Stimulated activated CD8-positive, alpha-beta memory T cell treated with anti-CD3 and anti-CD28 coated beads, Interleukin-7, amount 100 ng/mL, for 4 hours (primary cell): ENCODE measurements at regions not wholly inside any gene's neighbourhood (a gene's known extent, or its start where the extent isn't known, plus 50 kb on each side); places are given as distances from the start of the nearest gene placed in this dataset.
A peak's percentile ranks its signal among the peaks of the same experiment; 100 is the strongest.
"Not testable (repeated sequence)": the region's sequence is repeated elsewhere in the genome, so short reads cannot be mapped to it uniquely, and the experiment has no call there.

Experiments used
- DNase-seq, 2 donors: peaks; one replicate each; pipeline ENCODE4 v3.0.0-alpha.2; 2020; ENCODE audit warnings: low read depth in 2 of 2

DNA sequence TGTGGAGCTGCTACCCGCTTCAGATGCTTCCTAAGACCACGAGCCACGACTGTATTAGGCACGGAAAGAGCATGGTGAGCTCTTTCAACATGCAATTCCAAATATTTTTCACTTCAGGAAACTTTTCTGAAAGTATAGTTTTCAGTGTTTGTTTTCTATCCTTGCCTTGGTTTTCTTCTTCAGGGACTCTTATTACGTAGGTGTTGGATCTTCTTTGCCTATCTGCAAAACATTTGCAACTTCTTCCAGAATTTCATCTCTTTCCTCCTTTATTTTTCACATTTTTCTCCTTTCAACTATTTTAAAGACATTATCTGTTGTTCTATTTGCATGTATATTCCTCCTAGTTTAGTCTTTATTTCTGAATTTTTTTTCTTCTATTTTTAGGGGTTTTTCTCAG, 148.9 kb upstream of the LSM14A start:
- DNase-seq = no peak

DNA sequence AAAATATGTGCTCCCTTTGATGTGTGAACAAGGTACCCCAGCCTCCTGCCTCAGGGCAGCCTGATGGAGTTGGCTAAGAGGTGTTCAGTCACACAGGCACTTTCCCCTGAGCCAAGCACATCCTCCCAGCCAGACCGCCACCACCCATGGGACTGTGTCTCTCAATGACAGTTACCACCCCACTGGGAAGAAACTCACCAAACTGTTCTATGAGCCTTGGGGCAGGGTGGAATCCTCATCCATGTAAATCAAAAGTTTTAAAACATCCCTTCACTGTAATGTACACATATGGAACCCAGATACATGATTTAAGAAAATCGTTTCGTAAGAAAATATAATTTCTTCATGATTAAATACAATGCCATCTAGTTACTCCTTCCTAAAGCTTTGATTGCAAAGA, 138.4 kb upstream of the LSM14A start:
- no peak for DNase-seq

DNA sequence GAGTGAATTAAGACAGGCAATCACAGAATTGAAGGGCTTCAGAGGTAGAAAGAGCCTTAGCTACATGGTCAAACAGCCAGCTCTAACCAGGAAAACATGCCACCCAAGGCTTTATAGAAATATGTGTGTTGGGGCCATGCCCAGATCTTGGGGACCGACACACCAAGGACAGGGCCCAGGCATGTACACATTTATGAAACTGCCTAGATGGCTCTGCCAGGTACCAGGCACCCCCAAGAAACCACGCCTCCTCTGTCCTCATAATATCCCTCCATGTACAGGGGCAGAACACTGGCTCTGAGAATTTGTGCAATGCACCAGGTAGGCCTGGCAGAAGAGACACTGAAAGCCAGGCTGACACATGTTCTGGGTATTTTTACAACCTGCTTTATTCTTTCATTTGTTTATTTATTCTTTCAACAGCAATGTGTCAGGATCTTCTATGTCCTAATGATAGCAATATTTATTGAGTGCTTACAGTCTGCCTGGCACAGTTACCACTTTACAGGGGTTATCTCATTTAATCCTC, 137.9 kb upstream of the LSM14A start:
- DNase-seq = no peak

DNA sequence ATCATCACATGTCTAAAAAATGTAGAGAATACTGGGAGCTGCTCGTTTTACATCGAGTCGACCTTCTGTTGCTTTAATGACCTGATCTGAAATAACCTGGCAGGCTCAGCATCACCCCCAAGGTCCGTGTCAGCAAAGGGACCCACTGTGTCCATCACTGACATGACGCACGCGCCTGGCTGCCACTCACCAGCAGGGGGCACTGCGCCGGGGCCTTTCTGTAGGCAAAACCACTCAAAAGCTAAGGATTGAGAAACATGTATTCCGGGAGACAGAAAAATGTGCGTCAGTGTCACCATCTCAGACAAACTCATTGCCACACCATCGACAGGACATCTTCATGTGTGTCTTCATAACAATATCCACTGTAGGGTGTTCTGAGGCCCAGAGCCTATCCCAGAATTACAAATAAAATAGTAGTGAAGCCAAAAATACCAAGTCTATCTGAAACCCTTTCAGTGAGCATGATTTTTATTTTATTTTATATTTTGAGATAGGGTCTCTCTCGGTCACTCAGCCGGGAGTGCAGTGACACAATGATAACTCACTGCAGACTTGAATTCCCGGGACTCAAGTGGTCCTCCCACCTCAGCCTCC, 130.3 kb upstream of the LSM14A start:
- DNase-seq = peak; percentile 45

DNA sequence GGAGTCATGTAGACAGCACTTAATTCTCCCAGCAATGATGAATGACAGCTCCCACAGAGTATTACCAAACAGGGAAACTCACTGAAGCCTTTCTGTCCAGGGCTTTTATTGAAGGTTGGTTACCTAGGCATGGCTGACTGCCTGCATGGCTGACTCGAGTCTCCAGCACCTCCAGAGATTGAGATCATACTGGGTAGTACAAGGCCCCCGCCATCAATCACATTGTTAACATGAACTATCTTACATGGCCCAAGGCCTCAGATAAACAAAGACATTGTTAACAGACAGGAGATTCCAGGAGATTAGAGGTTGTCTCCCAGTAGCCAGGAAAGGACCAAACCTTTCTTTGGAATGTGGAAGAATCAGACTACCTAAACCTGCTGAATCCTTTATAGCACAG, 128.3 kb upstream of the LSM14A start:
- no peak for DNase-seq

DNA sequence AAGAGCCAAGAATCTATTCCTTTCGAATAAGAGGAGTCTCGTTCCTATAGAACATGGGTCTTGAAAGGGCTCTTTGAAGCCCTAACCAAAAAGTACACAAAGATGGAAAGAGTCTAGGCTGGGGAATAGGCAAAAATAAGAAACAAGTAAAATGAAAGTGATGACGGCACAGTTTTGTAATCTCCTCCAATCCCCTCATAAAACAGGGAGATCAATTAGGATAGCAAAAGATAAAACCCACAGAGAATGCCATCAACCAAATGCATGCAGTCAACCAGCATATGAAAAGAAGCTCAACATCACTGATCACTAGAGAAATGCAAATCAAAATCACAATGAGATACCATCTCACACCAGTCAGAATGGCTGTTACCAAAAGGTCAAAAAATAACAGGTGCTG, 122.4 kb upstream of the LSM14A start:
- DNase-seq = no peak

DNA sequence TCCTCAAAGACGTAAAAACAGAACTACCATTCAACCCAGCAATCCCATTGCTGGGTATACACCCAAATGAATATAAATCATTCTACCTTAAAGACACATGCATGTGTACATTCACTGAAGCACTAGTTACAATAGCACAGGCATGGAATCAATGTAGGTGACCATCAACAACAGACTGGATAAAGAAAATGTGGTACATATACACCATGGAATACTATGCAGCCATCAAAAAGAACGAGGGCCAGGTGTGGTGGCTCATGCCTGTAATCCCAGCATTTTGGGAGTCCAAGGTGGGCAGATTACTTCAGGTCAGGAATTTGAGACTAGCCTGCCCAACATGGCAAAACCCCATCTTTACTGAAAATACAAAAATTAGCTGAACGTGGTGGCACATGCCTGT, 121.9 kb upstream of the LSM14A start:
- not testable (repeated sequence) for DNase-seq

DNA sequence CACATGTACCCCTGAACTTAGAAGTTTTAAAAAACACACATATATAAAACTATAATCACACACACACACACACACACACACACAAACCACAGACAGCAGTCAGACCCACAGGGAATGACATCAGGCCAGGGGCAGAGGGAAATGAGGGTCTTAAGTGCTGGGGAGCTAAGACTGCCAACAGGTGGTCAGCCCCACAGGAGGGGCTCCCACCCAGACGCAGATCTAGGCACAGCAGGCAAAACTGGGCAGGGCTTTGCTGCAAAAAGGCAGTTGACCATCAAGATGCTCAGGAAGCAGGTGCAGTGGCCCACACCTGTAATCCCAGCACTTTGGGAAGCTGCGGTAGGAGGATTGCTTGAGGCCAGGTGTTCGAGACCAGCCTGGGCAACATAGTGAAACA, 121.0 kb upstream of the LSM14A start:
- DNase-seq = no peak

DNA sequence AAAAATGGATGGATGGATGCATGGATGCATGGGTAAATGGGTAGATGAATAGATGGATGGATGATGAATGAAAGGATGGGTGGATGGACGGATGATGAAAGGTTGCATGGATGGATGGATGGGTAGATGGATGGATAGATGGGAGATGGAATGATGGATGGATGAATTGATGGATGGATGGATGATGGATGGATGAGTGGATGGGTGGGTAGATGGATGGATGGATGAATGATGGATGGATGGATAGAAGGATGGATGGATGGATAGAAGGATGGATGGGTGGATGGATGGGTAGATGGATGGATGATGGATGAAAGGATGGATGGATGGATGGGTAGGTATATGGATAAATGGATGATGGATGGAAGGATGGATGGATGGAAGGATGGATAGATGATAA, 115.1 kb upstream of the LSM14A start:
- no peak for DNase-seq

DNA sequence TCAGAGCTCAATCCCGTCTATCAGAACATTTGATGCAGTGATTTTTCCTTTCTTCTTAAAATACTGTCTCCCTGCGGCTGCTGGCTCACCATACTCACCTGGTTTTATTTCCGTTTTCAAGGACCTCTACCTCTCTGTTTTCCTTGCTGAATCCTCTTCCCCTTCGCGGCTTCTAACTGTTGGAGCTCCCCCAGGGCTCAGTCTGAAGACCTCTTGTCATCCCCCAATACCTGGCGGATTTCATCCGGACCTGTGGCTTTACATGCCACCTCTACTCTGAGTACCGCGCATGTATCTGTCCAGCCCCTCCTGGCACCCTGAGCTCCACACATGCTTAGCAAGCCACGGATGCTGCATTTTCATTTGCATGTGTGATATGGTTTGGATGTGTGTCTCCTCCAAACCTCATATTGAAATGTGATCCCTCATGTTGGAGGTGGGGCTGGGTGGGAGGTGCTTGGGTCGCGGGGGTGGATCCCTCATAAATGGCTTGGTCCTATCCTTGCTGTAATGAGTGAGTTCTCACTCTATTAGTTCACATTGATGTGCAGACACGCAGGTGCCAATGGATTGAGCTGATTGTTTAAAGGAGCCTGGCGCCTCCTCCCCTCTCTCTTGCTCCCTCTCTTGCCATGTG, 106.2 kb upstream of the LSM14A start:
- DNase-seq = no peak

DNA sequence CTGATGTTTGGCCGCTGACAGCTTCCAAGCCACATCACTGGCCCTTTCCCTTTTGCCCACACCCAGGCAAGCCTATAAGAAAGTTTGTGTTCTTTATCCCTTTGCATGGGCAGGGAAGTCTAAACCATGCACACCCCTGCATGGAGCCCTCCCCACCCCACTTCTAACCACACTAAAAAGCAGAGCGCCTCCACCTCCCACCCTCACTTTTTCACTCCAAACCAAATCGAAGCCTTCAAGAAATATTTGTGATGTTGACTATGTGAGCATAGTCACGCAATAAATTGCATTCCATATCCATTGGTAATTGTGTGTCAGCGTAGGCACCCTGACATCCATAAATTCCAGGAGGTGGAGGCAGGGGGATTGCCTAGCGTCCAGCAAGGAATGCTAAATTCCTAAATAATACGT, 104.4 kb upstream of the LSM14A start:
- no peak for DNase-seq

DNA sequence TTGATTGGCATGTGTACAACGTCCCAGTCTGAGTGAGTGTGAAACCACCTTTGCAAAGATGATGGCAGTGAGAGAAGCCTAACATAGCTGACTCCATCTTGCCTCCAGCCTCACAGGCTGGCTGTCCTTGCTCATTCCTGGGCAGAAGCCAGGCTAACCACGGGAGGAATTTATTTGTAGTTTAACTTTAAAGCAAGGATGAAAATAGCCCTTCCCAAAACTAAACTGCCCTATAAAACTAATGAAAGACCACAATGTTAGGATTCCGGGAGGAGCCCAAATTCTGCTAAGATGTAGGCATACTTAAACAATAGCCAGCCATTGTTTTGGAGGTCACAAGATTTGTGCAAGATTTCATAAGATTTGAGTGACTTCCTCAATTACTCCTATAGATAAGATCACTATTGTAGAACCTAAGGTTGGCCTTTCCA, 96.6 kb upstream of the LSM14A start:
- no peak for DNase-seq

DNA sequence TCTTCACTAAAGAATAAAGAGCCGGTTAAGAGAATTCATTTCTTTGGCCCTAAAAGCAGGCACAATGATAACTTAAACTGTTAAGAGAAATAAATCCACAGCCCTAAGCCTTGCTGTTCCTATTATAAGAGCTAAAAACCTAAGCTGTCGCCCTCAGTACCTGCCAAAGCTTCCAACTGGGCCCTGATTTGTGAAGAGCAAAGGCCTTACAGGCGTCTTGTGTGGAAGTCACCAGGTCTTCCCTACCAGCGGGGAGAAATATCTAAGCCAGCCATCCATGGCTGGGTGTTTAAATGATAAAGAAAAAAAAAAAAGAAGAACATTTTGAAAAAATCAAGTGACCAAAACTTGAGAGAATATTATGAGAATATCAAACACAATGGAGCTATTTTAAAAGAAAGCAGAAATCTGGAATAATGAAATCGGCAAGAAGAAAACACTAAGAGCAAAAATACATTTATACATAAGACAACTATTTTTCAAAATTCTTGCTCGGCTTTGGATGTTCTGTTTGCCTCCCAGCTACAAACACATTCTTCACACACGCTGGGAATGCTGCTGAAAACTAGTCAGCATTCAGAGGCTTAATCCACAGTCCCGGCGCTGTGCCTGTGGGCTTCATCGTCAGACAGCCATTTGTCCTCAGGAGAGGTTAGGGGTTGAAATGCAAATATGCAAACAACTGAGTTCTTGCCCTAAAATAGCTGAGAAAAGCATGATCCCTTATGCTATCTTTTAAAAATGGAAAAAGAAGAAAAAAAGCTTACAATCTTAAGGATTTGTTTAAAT, 89.8 kb upstream of the LSM14A start:
- DNase-seq = no peak

DNA sequence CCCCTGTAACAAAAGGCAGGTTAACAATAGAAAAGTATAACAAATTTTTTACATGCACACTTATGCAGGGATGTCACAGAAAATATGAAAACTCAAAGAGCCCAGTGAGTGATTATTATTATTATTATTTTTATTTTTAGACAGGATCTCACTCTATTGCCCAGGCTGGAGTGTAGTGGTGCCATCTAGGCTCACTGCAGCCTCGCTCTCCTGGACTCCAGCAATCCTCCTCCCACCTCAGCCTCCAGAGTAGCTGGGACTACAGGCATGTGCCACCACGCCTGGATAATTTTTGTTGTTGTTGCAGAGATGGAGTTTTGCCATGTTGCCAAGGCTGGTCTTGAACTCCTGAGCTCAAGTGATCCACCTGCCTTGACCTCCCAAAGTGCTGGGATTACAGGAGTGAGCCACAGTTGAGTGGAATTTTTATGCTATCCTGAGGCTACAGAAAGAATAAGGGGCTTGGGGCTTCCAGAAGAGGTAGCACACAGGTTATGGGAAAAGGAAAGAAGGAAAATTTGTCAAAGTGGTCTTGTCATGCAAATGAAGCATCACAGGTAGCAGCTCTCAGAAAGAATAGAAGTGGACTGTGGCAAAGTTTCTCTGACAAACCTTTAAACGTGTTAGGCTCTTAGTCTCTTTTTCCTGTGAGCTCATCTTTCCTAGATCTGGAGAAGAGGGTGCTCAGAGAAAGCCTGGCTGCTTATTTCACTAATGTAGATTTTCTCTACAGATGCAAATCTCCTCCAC, 87.7 kb upstream of the LSM14A start:
- no peak for DNase-seq

DNA sequence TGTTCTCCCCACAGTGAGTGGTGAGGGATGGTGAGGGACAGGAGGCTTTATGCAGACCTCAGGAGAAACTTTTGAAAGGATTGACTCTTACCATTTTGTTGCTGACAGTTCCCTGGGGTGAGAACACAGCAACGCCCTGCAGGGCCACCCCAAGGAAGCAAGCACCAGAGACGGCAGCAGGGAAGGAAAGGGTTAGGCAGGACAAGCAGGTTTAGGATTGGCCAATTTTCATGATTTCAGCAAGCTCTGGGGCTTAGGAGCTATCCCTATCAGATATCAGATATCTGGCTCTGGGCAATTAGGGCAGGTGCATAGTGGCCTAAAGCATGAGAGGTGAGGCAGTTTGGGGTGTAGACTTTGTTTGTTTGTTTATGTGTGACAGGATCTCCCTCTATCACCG, 87.0 kb upstream of the LSM14A start:
- DNase-seq = no peak

DNA sequence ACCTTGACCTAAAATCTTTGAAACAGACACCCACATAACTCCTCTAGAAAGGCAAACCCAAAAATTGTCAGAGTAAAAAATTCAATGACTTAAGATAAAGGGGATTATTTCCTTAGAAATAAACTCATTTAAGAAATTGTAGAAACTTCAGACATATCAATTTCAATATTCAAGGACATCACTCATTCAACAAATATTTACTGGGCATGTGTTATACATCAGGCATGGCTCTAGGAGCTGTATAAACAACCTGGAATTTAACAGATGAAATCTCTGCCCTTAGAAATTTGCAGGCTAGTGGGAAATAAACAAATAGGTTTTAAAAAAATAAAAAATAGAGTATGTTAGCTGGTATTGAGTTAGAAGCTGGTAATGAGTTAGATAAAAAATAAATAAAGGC, 84.0 kb upstream of the LSM14A start:
- DNase-seq = no peak

DNA sequence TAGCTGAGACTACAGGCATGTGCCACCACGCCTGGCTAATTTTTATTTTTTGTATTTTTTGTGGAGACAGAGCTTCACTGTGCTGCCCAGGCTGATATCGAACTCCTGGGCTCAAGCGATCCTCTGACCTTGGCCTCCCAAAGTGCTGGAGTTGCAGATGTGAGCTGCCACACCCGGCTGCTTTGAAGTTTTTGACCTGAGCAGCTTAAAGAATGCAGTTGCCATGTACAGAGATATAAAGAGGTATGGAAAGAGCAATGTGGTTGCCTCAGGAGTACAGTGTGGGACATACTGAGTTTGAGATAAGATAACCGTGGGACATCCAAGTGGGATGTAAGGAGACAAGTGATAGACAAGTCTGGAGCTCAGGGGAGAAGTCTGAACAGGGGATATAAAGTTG, 82.7 kb upstream of the LSM14A start:
- DNase-seq = no peak

DNA sequence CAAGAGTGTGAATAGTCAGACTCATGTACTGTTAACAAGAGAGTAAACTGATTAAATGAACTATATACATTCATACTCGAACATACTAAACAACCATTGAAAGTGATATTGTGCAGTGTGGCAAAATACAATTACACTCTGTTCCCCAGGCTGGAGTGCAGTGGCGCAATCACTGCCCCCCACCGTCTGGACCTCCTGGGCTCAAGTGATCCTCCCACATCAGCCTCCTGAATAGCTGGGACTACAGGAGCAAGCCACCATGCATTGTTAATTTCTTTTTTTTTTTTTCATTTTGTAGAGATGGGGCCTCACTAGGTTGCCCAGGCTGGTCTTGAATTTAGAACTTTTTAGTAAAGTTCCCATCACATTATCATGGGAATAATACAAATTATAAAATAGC, 77.3 kb upstream of the LSM14A start:
- DNase-seq = no peak

DNA sequence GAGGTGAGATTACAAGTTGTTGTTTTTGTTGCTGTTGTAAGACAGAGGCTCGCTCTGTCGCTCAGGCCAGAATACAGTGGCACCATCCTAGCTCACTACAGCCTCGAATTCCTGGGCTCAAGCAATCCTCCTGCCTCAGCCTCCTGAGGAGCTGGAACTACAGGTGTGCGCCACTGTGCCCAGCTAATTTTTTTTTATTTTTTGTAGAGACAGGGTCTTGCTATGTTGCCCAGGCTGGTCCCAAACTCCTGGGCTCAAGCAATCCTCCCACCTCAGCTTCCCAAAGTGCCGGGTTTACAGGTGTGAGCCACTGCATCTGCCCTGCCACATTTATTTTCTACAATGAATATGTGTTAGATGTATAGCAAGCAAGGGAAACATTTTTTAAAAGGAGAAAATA, 76.9 kb upstream of the LSM14A start:
- not testable (repeated sequence) for DNase-seq

DNA sequence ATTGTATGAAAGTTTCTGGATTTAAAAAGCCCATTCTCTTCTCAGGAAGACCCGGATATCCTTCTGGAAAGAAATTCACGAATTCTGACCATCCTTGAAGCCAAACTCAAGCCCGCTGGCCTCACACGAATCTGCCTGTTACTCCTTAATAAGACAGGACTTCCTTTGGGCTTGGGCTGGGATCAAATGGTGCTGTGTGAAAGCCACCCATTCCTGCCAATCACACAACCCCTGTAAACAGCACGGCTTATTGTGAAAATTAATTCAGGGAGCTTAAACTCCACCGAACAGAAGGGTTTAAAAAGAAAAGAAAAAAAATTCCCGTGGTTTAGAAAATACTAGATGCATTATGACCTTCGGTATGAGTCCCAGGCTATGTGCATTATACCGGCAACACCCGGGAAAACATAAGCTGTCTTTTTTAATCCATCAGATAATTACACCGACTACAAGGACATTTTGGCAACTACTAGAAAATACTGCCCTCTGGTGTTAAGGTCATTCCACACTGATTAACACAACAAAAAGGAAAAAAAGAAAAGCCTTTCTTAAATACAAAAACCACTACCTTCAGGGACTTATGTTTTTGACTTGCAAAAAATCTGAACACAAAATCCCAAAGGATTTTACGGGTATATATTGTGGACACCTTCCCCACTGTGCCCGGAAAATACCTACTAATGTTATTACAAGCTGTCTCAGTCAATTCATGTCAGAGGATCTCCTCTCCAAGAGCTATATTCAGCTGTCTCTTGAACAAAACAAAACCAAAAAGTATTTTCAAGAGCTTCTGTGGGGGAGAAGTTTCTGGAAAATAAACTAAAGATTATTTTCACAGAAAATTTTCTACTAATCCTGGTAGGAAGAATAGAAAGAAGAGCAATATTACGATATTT, 76.0 kb upstream of the LSM14A start:
- DNase-seq = no peak

DNA sequence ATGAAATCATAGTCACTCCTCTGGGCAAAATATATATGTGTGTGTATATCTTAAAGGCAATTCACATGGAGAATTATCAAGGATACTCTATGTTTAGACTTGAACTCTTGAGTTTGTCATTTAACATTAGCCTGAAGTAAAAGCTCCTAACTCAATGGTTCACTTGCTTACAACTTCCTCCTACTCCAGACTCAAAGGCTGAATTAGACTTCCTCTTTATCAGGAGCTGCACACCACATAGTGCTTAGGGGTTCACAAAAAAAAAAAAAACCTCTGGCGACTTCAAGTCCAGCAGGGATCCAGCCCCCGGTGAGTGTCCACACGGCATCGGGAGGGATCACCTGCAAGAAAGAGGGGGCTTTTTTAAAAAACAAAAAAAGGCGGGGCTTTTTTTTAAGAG, 68.2 kb upstream of the LSM14A start:
- DNase-seq = no peak
